KOPT-K1 (cell line): ENCODE measurements at regions not wholly inside any gene's neighbourhood (a gene's known extent, or its start where the extent isn't known, plus 50 kb on each side); places are given as distances from the start of the nearest gene placed in this dataset.

Source experiments
- H3K27ac ChIP-seq: fragments of 200-600 bp; sonication (generic); 2 replicates; pipeline ENCODE4 v1.5.1; 2016; ENCODE audit warnings: antibody characterized with exemption, mild to moderate bottlenecking, low read depth, low read length; ENCODE audit not compliant: poor library complexity, severe bottlenecking
- H3K36me3 ChIP-seq: fragments of 200-600 bp; sonication (generic); 2 replicates; pipeline ENCODE4 v1.5.1; 2017; ENCODE audit warnings: antibody characterized with exemption, mild to moderate bottlenecking, low read length, moderate library complexity; ENCODE audit not compliant: insufficient read depth
- H3K9me3 ChIP-seq: fragments of 200-600 bp; sonication (generic); 2 replicates; pipeline ENCODE4 v1.5.1; 2017; ENCODE audit warnings: antibody characterized with exemption, low read length, mild to moderate bottlenecking; ENCODE audit not compliant: insufficient read depth, poor library complexity, severe bottlenecking

DNA sequence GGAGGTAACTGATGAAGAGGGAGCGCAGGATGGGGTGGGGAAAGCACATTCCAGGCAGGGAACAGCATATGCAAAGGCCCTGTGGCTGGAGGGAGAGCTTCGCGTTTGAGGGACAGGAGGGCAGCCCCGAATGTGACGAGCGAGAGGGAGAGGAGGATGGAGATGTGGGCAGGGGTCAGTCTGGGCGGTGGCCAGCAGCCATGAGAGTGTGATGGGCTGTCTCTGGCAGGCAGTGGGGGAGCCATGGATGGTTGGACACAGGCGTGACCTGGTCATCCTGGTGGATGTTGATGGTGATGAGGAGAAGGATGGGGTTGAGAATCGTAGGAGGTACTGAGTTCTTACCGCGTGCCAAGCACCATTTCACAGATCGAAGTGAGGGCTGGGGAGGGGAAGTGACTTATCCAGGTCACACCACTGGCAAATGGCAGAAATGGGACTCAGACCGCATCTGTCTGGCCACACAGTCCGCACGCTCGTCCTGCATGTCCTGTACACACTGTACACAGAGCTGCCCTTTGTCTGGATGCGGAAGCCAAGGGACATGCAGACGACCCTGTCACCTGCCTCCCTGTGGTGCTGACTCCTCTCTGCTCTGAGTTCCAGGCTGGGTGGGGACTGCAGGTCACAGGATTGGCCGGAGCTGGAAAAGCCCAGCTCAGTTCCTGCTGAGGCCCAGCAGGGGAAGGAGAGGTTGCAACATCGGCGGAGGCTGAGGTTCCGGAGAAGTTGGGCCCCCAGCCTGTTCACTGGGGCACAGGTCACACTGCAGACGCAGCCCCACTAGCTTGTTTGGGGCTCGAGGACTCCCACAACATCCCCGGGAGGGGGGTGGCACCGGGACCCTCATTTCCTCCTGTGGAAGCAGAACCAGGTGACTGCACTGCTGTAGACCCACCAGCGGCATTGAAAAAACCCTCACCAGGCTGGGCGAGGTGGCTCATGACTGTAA is 165.6 kb upstream of the IER5L start:
- Histone ChIP-seq H3K36me3 (no peaks in the 10 kb centered on the region), H3K27ac (no peak overlapping the region), H3K9me3 (no peaks in the 10 kb centered on the region)

DNA sequence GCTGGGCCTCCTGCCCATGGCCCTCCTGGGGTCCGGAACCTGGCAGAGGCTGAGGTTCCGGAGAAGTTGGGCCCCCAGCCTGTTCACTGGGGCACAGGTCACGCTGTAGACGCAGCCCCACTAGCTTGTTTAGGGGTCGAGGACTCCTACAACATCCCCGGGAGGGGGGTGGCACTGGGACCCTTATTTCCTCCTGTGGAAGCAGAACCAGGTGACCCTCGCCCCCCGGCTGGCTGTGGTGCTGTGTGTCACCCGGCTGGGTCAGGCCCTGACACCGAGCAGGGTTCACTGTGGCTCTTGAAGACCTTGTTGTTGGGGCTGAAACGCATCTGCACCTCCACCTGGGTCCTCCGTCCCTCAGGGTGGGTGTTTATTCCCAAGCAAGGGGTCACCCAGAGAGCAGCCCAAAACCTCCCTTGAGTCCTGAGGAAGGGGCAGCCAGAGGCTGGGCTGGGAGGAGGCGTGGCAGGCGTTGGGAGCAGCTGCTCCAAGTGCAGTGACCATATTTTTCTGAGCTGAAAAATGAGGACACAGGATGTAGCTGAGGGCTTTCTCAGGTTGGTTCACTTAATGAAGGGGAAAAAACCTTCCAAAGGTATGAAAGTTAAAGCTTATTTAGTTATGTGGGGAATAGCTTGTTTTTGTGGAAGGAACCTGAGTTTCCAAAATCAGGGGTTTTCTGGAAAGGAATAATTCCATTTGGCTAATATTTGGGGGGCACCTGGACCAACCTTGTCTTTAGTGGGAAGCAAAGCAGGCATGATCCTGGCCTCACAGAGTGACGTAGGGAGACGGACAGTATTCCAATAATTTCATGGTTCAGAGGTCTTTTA is 164.7 kb upstream of the IER5L start:
- H3K27ac ChIP-seq = no peak overlapping the region
- no peaks in the 10 kb centered on the region for H3K36me3 ChIP-seq
- H3K9me3 ChIP-seq = no peaks in the 10 kb centered on the region

DNA sequence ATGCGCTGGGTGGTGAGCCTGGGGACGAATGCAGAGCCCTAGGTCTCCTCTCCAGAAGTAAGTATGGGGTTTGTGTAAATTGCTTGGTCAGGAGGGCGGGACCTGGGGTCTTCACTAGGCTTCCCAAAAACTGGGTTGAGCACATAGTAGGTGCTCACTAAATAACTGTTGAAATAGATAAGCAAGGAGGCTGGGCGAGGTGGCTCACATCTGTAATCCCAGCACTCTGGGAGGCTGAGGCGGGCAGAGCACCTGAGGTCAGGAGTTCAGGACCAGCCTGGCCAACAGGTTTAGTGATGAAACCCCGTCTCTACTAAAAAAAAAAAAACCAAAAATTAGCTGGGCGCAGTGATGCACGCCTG is 163.9 kb upstream of the IER5L start:
- H3K27ac ChIP-seq = no peak overlapping the region
- H3K36me3 ChIP-seq = no peaks in the 10 kb centered on the region
- H3K9me3 ChIP-seq = no peaks in the 10 kb centered on the region

DNA sequence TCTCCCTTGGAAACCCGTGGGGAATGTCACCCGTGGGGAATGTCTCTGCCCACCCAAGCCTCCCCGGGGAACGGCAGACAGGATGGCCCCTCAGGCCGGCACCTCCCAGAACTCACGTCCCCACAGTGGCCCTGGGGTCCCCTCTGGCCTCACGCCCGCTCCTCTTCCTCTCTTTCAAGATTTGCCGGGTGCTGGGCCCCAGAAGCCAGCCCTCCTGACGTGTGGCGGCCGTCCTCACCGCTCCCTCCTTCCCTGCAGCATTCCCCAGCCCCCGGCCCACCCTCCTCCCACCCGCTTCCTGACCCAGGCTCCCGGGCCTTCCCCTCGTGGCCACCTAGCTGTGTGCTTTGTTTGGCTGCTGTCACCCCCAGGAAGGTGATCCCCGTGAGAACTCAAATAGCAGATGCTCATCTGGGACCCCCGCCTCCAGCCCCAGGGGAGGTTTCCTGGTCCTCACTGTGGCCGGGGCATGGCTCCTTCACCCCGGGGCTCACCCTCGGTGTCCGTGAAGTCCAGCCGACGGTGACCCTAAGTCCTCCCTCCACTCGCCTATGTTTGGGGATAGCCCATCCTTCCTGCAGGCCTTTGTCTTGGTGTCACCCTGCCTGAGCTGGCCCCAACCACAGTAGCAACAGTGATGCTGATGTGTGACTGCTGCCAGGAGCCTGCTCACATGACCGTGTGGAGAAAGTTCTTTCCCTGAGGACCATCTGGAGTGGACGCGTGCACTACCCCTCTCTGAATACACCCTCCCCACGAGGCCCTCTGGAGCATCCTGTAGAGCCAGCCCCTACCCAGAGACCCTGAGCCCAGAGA is 163.3 kb upstream of the IER5L start:
- Histone ChIP-seq H3K27ac (no peak overlapping the region), H3K36me3 (no peaks in the 10 kb centered on the region), H3K9me3 (no peaks in the 10 kb centered on the region)

DNA sequence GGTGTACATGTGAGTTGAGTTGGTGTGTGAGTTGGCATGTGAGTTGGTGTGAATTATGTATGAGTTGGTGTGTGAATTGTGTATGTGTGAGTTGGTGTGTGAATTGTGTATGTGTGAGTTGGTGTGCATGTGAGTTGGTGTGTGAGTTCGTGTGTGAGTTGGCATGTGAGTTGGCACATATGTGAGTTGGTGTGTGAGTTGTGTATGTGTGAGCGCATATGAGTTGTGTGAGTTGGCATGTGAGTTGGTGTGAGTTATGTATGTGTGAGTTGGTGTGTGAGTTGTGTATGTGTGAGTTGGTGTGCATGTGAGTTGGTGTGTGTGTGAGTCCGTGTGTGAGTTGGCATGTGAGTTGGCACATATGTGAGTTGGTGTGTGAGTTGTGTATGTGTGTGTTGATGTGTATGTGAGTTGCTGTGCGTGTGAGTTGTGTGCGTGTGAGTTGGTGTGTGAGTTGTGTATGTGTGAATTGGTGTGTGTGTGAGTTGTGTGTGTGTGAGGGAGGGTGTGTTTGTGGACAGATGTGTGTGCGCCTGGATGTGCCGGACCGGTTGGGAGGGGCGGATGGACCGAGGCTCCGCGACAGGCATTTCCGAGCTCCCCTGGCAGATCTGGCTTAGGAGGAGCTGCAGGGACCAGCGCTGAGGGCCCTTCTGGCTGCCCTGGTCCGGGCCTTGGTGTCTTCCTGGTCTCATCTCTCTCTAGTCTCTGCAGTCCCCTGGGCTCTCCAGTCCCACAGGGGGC is 162.5 kb upstream of the IER5L start:
- Histone ChIP-seq H3K27ac (no peak overlapping the region), H3K36me3 (no peaks in the 10 kb centered on the region)

DNA sequence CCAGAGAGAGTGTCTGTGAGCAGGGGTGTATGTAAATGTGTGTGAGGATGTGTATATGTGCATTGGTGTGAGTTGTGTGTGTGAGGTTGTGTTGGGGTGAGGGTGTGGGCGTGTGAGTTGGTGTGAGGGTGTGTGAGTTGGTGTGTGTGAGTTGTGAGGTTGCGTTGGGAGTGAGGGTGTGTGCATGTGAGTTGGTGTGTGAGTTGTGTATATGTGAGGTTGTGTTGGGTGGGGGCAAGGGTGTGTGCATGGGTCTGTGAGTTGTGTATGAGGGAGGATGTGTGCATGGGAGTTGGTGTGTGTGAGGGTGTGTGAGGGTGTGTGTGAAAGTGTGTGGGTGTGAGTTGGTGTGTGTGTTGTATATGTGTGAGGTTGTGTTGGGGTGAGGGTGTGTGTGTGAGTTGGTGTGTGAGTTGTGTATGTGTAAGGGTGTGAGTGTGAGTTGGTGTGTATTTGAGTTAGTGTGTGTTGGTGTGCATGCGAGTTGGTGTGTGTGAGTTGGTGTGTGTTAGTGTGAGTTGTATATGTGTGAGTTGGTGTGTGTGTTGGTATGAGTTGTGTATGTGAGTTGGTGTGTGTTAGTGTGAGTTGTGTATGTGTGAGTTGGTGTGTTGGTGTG is 161.6 kb upstream of the IER5L start:
- Histone ChIP-seq H3K27ac (no peak overlapping the region), H3K36me3 (no peaks in the 10 kb centered on the region), H3K9me3 (no peaks in the 10 kb centered on the region)

More for the DNA sequence above, 162.5 kb upstream of the IER5L start:
- no peaks in the 10 kb centered on the region for H3K9me3 ChIP-seq

DNA sequence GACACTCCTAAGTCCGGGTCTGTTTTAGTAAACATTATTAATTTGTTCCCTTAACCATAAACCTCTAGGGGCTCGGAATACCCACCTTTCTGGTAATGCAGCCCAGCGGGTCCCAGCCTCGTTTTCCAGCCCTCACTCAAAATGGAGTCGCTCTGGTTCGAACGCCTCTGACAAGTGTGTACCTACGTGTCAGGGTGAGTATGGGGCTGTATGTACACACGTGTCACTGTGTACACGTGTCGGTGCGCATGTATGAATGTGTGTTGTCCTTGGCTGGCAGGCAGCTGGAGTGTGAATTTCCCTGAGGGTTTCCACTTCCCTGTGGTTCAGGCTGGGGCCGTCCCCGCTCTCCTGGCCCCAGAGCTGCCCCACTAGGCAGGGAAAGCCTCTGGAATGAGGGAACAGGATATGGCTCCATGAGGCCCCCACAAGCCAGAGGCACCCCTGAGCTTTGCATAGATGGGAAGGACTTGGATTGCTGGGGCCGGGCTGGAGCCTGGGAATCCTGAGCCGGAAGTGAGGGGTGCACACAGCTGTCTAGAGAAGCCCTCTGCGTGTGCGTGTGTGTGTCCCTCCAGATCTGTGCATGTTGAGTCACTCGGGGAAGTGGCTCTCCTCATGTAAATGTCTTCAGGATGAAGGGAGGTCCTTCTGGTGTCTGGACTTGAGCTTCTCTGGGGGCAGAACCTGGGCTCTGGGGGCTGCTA is 160.8 kb upstream of the IER5L start:
- Histone ChIP-seq H3K9me3 (no peaks in the 10 kb centered on the region), H3K36me3 (no peaks in the 10 kb centered on the region), H3K27ac (no peak overlapping the region)

DNA sequence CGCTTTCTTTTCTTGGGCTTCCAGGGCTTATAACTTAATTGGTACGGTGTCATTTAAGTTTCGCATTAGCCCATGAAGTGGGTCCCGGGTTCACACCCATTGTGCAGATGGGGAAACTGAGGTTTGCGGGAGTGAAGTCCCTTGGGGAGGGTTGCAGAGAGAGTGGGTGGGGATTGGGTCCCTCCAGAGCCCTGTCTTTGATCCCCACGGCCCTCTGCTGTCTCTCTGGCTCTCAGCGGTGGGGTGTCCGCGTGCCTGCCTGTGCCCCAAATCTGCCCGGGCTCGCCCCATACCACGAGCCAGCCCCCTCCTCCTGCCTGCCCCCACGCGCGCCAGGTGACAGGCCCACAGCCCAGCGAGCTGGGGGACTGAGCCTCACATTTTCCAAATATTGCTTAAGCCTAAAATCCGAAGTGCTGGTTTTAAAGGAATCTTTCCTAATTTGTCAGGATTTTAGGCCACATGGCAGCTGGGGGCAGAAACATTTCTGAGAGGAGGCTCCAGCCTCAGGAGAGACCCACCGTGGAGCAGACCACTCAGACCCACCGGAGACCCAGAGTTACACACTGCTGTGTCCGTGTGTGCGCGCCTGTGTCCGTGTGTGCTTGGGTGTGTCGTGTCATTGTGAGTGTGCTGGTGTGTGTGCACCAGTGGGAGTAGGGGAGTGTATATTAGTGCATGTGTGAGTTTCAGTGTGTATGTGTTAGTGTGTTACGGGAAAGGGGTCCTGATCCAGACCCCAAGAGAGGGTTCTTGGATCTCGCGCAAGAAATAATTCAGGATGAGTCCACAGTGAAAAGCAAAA is 159.5 kb upstream of the IER5L start:
- no peak overlapping the region for H3K27ac ChIP-seq
- H3K36me3 ChIP-seq = no peaks in the 10 kb centered on the region
- H3K9me3 ChIP-seq = no peaks in the 10 kb centered on the region

DNA sequence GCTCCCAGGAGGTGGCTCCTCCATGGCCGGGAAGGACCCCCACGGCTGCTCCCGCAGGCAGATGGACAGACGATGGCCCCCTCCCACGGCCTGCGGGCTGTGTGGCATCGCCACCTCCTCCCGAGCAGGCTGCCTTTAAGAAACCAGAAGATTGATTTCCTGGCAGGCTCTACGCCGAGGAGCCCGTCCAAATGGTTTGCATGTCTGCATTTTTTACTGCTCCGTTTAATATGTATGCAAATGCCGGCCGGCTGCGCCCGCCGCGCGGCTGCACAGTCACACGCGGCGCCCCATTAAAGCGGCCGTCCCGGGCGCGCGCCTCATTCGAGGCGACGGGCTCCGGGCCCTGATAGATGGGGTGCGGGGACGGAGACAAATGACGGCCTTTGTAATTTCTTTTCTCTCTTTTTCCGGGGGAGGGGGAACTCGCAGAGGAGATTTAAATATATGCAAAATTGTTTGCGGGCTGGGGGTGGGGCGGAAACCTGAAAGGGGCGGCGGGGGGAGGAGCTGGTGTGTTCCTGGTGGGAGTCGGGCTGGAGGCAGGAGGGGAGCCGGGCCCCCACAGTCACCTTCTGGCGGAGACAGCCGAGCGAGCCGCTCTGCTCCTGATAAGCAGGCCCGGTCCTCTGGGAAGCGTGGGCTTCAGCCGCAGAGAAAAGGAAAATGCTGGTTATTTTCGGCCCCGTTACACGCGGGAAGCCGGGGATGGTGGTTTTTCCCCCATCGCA is 158.7 kb upstream of the IER5L start:
- Histone ChIP-seq H3K36me3 (no peaks in the 10 kb centered on the region), H3K27ac (no peak overlapping the region), H3K9me3 (no peaks in the 10 kb centered on the region)

DNA sequence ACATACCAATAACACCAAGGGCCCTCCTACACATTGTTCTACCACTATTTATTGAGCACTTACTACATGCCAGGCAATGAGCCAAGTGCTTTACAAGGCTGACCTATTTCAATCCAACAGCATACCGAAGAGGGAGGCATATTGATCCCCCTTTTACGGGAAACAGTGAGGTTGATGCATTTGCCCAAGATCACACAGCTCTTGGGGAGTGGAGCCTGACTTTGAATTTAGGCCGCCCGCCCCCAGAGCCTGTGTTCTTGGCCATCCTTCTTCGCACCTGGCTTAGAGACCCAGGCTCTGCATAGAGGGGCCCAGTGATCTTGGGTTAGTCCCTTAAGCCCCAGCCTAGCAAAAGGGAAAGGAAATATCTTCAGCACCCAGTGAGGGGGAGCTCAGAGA is 158.1 kb upstream of the IER5L start:
- no peaks in the 10 kb centered on the region for H3K36me3 ChIP-seq
- H3K27ac ChIP-seq = no peak overlapping the region
- H3K9me3 ChIP-seq = no peaks in the 10 kb centered on the region

DNA sequence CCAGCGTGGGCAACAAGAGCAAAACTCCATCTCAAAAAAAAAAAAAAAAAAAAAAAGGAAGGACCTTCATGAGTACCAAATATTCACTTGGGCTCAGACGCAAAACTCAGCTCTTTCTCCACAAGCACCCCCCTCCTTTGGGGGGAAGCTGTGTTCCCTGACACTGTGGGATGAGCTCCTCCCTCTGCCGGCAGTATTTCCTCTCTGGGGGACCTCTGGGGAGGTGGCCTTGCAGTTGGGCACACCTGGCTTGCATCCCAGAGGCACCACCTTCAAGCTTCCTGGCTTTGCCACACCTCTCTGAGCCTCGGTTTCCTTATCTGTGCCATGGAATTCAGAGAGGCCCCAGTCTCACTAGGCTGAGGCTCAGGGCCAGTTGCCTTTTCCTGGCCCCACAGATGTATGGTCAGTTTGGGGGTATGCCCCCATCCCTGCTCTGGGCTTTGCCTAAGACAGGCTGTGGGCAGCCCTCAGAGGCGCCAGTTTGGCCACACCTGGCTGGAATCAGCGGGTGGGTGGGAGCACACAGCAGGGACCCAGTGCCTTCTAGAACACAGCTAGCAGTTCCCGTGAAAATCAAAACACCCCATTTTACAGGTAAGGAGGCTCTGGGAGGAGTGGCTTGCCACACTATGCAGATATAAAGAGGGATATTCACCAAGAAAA is 157.5 kb upstream of the IER5L start:
- H3K27ac ChIP-seq = no peak overlapping the region

More for the DNA sequence above, 157.5 kb upstream of the IER5L start:
- H3K36me3 ChIP-seq = no peaks in the 10 kb centered on the region
- H3K9me3 ChIP-seq = peaks cover 4% of the 10 kb centered on the region
